DMS114 treated with DMSO at 0.1 percent for 48 hours (cell line): ENCODE measurements at regions not wholly inside any gene's neighbourhood (a gene's known extent, or its start where the extent isn't known, plus 50 kb on each side); places are given as distances from the start of the nearest gene placed in this dataset.

Experiments used
- DNase-seq: peaks from one replicate; lab custom pipeline; 2025; ENCODE audit not compliant: unreplicated experiment; lab: John Stamatoyannopoulos, UW

GRCh38 chr2:235140801-235141081 lies 188.9 kb downstream of the SH3BP4 start:
- no peak for DNase-seq

DNA sequence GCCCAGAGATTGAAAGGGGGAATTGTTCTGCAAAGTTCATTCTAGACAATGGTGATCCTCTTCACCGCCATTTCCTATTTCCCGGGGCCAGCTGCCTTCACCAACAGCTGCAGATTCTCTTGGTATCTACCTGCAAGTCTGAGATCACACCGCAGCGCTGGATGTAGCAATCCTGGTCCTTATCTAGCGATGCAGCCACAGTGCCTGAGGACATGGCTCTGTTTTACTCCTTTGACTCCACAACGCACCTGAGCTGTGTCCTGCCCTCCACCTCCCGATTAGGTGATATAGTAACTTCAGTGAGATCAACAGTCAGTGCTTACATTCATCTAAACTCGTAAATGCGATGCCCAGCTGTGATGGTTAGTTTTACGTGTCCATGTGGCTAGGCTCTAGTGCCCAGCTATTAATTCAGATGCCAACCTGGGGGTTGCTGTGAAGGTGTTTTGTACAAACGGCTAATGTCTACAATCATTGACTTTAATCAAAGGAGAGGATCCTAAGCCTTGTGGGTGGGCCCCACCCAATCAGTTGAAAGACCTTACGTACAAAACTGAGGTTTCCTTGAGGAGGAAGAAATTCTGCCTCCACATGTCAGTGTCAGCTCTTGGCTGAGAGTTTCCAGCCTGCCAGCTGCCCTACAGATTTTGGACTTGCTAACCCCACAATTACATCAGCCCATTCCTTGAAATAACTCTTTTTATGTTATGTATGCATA lies 189.8 kb downstream of the SH3BP4 start:
- DNase-seq: no peak

GRCh38 chr2:235142601-235143000 lies 190.8 kb downstream of the SH3BP4 start:
- DNase-seq: no peak

DNA sequence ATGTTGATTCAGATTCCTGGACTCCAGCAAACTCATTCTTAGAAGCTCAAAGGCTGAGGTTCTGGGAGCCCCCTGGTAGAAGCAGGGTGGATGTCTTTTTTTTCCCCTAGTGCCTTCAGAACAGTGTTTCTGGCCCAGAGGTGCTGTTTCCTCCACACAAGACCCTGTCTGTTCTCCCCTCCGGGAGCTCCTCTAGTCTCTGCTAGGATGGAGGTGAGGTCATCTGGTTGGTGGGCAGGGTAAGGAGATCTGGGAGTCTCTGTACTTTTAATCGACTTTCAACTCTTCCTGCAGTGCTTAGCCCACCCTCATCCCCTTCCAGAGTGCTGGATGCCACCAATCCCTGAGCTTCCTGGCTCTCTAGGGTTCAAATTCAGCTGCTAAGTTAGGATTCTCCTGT lies 192.0 kb downstream of the SH3BP4 start:
- no peak for DNase-seq

- no peak for DNase-seq
Observed at GRCh38 chr2:235144291-235144690, 192.5 kb downstream of the SH3BP4 start.

- DNase-seq: no peak
Observed at GRCh38 chr2:235146206-235146605, 194.4 kb downstream of the SH3BP4 start.

DNA sequence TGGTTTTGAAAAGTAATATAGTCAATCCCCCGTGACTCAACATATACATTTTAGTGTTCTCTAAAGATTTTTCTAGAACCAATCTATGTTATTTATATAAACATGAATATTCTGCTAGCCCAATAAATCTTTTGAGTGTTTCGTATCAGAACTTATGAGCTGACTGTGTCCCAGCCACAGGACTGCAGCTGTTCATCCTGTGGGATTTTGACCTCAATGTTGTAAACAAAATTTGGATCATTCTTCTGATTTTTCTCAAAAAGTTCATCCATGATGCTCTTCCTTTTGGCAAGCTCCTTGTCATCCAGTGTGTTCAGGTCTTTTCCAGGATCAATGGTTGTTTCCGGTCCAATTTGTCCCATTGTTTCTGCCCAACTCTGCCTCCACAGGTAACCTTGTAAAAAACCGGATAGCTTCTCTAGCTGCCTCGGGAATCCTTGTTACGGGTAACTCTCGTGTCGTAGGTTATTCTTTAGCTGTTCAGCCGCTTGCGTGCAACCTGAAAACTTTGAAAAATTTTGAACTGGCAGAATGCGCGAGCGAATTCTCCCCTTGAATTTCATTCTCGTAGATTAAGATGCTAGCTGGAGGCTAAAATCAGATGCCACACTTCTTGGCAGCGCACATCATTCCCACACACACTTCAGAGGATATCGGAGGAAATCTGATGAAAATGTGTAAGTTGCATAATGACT lies 195.2 kb downstream of the SH3BP4 start:
- no peak for DNase-seq

DNA sequence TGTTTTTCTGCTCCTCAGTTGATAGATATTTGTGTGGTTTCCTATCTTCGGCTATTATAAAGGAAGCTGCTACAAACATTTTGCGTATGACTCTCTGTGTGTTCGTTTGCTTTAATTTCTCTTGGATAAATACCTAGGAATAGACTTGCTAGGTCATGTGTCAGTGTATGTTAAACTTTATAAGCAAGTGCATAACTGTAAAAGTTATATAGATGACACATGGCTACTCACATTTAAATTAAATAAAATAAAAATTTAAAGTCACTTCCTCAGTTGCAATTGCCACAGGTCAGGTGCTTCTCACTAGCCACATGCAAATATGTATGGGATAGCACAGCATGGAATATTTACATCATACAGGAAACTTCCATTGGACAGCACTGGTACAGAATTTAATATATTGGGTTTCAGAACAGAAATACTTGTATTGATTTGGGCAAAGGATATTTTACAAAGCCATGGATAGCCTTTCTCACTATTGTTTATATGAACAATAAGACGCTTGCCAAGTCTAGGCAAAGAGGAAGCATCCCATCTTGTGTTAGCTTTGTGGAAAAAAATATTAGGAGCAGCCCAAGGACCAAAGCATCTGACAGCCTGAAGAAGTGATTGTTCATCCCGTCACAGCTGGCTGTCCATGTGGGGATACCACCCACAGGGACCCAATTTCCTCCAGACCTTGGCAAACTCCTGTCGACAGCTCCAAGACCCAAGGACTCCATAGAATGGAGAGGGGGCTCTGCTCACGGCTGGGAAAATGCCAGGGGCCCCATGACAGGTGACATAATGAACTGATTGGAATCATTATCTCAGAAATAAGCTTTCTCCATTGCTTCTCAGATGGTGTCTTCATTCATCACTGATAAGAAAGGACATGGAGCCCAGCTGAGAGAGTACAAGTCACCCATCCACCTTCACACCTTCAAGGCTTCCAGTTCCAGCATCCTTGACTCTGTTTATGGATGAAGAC lies 196.7 kb downstream of the SH3BP4 start:
- no peak for DNase-seq

GRCh38 chr2:235149240-235149659 lies 197.4 kb downstream of the SH3BP4 start:
- no peak for DNase-seq

GRCh38 chr2:235149736-235150135 lies 197.9 kb downstream of the SH3BP4 start:
- no peak for DNase-seq

DNA sequence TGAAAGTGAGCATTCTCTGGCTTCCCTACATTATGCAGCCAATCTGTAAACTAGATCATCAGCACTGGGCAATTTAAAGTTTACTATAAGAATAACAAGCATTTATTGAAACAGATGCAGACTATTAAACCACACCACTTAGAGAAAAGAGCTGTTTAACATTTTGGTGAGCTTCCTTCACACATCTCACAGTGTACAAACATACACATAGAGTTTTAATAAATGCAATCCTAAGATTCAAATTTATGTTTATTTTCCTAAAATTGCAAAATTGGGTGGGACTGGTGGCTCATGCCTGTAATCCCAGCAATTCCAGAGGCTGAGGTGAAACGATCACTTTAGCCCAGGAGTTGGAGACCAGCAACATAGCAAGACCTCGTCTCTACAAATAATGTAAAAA lies 199.3 kb downstream of the SH3BP4 start:
- DNase-seq: no peak

DNA sequence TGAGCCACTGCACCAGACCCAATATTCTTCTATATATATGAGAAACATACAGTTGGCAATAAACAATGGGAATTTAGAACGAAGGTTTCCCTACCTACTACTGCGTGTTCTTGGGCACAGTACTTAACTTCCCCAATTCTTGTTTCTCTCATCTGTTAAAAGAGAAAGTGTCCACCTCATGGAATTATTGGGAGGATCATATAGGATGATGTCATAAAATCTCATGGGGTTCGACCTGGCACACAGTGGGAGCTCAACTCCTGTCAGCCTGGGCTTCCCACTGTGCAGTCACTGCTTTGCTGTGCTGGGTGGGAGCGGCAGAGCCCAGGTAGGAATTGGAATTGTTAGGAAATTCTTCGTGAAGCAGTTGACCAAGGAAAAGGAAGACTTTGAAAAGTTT lies 203.3 kb downstream of the SH3BP4 start:
- DNase-seq: no peak

GRCh38 chr2:235156055-235156454 lies 204.2 kb downstream of the SH3BP4 start:
- DNase-seq: no peak

- no peak for DNase-seq
Observed at GRCh38 chr2:235157746-235158482, 206.1 kb downstream of the SH3BP4 start.

DNA sequence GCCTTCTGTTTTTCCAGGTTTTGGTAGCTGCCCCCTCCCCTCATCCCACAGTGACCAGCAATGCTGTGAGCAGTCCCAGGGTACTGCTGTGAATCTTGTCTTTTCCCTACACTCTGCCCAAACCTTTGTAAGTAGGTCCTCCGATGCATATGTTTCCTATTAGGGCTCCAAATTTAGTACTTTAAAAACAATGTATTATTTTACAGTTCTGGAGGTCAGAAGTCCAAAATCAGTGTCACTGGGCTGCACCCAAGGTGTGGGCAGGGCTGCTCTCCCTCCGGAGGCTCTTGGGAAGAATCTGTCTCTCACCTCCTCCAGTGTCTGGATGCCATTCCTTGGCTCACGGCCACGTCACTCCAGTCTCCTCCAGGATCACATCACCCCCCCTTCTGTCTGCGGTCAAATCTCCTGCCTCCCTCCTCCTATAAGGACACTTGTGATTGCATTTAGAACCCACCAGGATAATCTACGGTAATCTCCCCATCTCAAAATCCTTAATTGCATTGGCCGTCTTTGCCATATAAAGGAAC lies 208.5 kb downstream of the SH3BP4 start:
- no peak for DNase-seq

GRCh38 chr2:235161565-235161964 lies 209.7 kb downstream of the SH3BP4 start:
- DNase-seq: no peak

DNA sequence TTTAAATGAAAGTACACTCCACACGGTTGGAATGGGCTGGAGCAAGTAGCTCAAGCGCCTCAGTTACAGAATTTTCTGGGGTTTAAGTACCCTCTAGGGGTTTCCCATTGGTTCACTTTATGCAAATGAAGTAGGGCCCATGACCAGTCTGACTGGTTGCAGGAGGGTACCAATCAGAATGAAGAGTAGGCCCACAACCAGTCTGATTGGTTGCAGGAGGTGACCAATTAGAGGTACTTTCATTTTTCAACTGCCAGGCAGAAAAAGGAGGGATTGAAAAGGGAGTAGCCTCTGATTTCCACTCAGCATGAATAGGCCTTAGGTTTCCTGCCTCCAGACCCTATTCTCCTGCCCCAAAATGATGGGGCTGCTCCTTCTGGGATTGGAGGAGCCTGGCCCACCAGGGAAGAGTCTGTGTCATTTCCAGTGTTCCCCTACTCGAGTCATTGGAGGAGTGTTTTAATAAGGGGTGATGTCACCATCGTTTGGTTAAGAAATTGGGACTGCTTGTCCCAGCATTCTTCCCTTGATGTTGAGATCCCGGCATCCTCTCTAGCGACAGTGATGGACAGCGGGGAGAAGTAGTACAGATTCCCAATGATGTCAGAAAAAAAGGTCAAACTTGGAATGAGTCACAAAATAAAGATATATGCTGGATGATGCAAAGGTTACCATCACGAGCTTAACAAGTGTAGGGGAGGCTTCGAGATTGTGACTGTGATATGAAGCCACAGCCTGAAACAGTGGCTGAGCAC lies 210.4 kb downstream of the SH3BP4 start:
- no peak for DNase-seq

GRCh38 chr2:235162837-235163197 lies 211.0 kb downstream of the SH3BP4 start:
- no peak for DNase-seq

DNA sequence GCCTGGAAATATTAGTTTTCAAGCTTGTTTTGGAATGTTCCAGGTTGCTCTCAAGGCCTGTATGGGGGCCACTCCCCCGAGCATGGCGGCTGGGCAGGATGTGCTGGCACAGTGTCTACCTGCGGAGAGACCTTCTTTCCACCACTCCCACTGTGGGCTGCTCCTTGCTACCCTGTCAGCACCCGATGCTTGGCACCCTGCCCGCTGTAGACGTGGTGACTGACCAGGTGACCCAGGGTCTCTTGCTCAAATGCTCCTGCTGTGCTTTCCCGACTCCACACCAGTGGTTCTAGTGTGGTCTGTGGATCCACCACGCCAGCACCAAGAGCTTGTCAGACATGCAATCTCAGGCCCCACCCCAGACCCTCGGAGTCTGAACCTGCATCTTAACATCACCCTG lies 213.3 kb downstream of the SH3BP4 start:
- no peak for DNase-seq

- no peak for DNase-seq
Observed at GRCh38 chr2:235165631-235166030, 213.8 kb downstream of the SH3BP4 start.
